Mesendoderm (in vitro differentiated cells): ENCODE measurements at regions not wholly inside any gene's neighbourhood (a gene's known extent, or its start where the extent isn't known, plus 50 kb on each side); places are given as distances from the start of the nearest gene placed in this dataset.

ENCODE experiments used
- DNase-seq: peaks from one replicate; pipeline ENCODE4 v3.0.0; 2013
- H2AK5ac ChIP-seq: 2 replicates; pipeline ENCODE4 v1.6.1; 2013; ENCODE audit warnings: low read length, inconsistent platforms
- H2BK120ac ChIP-seq: 2 replicates; pipeline ENCODE4 v1.6.1; 2013; ENCODE audit warnings: low read depth, mild to moderate bottlenecking, low read length, moderate library complexity, mixed read lengths
- H2BK15ac ChIP-seq: replicated peaks from 2 replicates; pipeline ENCODE4 v1.6.1; 2013; ENCODE audit warnings: low read depth, mild to moderate bottlenecking, moderate library complexity
- H2BK5ac ChIP-seq: 2 replicates; pipeline ENCODE4 v1.6.1; 2013; ENCODE audit warnings: low read length, inconsistent platforms
- H3K18ac ChIP-seq: 2 replicates; pipeline ENCODE4 v1.6.1; 2013; ENCODE audit warnings: mild to moderate bottlenecking, low read length, mixed read lengths
- H3K23ac ChIP-seq: one replicate; pipeline ENCODE4 v1.6.1; 2013; ENCODE audit warnings: low read length
- H3K27ac ChIP-seq: 2 replicates; pipeline ENCODE4 v1.5.1; 2013; ENCODE audit warnings: low read depth, mild to moderate bottlenecking, inconsistent platforms, low read length, moderate library complexity
- H3K27me3 ChIP-seq: 2 replicates; pipeline ENCODE4 v1.6.1; 2013; ENCODE audit warnings: low read length, control low read depth, mild to moderate bottlenecking, inconsistent platforms; ENCODE audit not compliant: insufficient read depth, poor library complexity
- H3K36me3 ChIP-seq: 2 replicates; pipeline ENCODE4 v1.6.1; 2013; ENCODE audit warnings: low read length, inconsistent platforms; ENCODE audit not compliant: control insufficient read depth, insufficient read depth
- H3K4ac ChIP-seq: one replicate; pipeline ENCODE4 v1.6.1; 2013; ENCODE audit warnings: low read depth, mild to moderate bottlenecking, low read length, moderate library complexity
- H3K4me1 ChIP-seq: 2 replicates; pipeline ENCODE4 v1.6.1; 2013; ENCODE audit warnings: low read depth, low read length, inconsistent platforms; ENCODE audit not compliant: control insufficient read depth
- H3K4me2 ChIP-seq: 2 replicates; pipeline ENCODE4 v1.6.1; 2013; ENCODE audit warnings: low read length
- H3K4me3 ChIP-seq: 2 replicates; pipeline ENCODE4 v1.5.1; 2013; ENCODE audit warnings: mild to moderate bottlenecking, low read length
- H3K56ac ChIP-seq: one replicate; pipeline ENCODE4 v1.6.1; 2013; ENCODE audit warnings: low read length
- H3K79me1 ChIP-seq: 2 replicates; pipeline ENCODE4 v1.6.1; 2013; ENCODE audit warnings: low read length, inconsistent platforms
- H3K79me2 ChIP-seq: 2 replicates; pipeline ENCODE4 v1.6.1; 2013; ENCODE audit warnings: mild to moderate bottlenecking, low read length; ENCODE audit not compliant: control insufficient read depth, insufficient read depth
- H3K9ac ChIP-seq: 2 replicates; pipeline ENCODE4 v1.6.1; 2013; ENCODE audit warnings: low read length, inconsistent platforms
- H4K5ac ChIP-seq: one replicate; pipeline ENCODE4 v1.6.1; 2013; ENCODE audit warnings: low read length
- H4K8ac ChIP-seq: one replicate; pipeline ENCODE4 v1.6.1; 2013; ENCODE audit warnings: low read depth, mild to moderate bottlenecking, control low read depth, low read length, moderate library complexity
- WGBS: extraction: QIAGEN DNeasy Blood & Tissue Kit; methylation state at CpG from one replicate; pipeline ENCODE4 v1.1.7; 2013; ENCODE audit warnings: low lambda C conversion rate, missing lambda C conversion rate; ENCODE audit not compliant: insufficient coverage; ENCODE audit errors: extremely low coverage; 5-methylcytosine and 5-hydroxymethylcytosine counted together

- no peak overlapping the region for H3K27ac ChIP-seq
- WGBS, result no CpG with 5 or more reads among the region's 2 CpGs
- H3K36me3 ChIP-seq, result no peaks in the 10 kb centered on the region
- no peak overlapping the region for H2BK15ac ChIP-seq
- no peak overlapping the region for H3K4me2 ChIP-seq
- no peak for DNase-seq
- H3K4ac ChIP-seq, result no peak overlapping the region
- no peak overlapping the region for H3K23ac ChIP-seq
- H3K79me1 ChIP-seq, result no peaks in the 10 kb centered on the region
- no peak overlapping the region for H3K4me3 ChIP-seq
- no peaks in the 10 kb centered on the region for H3K4me1 ChIP-seq
- H3K9ac ChIP-seq, result no peak overlapping the region
- H4K8ac ChIP-seq, result no peak overlapping the region
- no peaks in the 10 kb centered on the region for H3K27me3 ChIP-seq
- no peak overlapping the region for H2BK5ac ChIP-seq
- no peak overlapping the region for H2BK120ac ChIP-seq
- no peaks in the 10 kb centered on the region for H3K79me2 ChIP-seq
- no peak overlapping the region for H2AK5ac ChIP-seq
- no peak overlapping the region for H3K56ac ChIP-seq
- no peak overlapping the region for H3K18ac ChIP-seq
- H4K5ac ChIP-seq, result no peak overlapping the region
These were observed 145.7 kb upstream of the LUZP2 start for GRCh38 chr11:24351179-24351578.

- no peak overlapping the region for H4K5ac ChIP-seq
- H3K56ac ChIP-seq, result no peak overlapping the region
- H3K4ac ChIP-seq, result no peak overlapping the region
- H2BK120ac ChIP-seq, result no peak overlapping the region
- no peak overlapping the region for H2BK15ac ChIP-seq
- H3K36me3 ChIP-seq, result no peaks in the 10 kb centered on the region
- H4K8ac ChIP-seq, result no peak overlapping the region
- H3K23ac ChIP-seq, result no peak overlapping the region
- H3K79me1 ChIP-seq, result no peaks in the 10 kb centered on the region
- no peak overlapping the region for H2BK5ac ChIP-seq
- no peaks in the 10 kb centered on the region for H3K27me3 ChIP-seq
- no peak overlapping the region for H3K4me3 ChIP-seq
- H3K79me2 ChIP-seq, result no peaks in the 10 kb centered on the region
- H3K27ac ChIP-seq, result no peak overlapping the region
- H3K4me2 ChIP-seq, result no peak overlapping the region
- H2AK5ac ChIP-seq, result no peak overlapping the region
- H3K9ac ChIP-seq, result no peak overlapping the region
- WGBS, result no CpG with 5 or more reads among the region's 3 CpGs
- no peaks in the 10 kb centered on the region for H3K4me1 ChIP-seq
- DNase-seq, result peak; percentile 5
- H3K18ac ChIP-seq, result no peak overlapping the region
These were observed 140.4 kb upstream of the LUZP2 start for GRCh38 chr11:24356501-24356900.

GRCh38 chr11:24357620-24358410, 139.0 kb upstream of the LUZP2 start:
- no peak overlapping the region for H3K27ac ChIP-seq
- WGBS, result no CpG with 5 or more reads among the region's 8 CpGs

GRCh38 chr11:24372491-24372890, 124.4 kb upstream of the LUZP2 start:
- Histone ChIP-seq H4K8ac (no peak overlapping the region), H3K4ac (no peak overlapping the region), H3K79me2 (no peaks in the 10 kb centered on the region), H3K4me2 (no peak overlapping the region), H3K9ac (no peak overlapping the region), H3K4me3 (no peak overlapping the region), H3K27me3 (no peaks in the 10 kb centered on the region), H2BK15ac (no peak overlapping the region), H2BK120ac (no peak overlapping the region), H3K36me3 (no peaks in the 10 kb centered on the region), H3K18ac (no peak overlapping the region), H2AK5ac (no peak overlapping the region), H3K79me1 (no peaks in the 10 kb centered on the region), H3K23ac (no peak overlapping the region), H2BK5ac (no peak overlapping the region), H3K27ac (no peak overlapping the region), H3K4me1 (no peaks in the 10 kb centered on the region), H4K5ac (no peak overlapping the region), H3K56ac (no peak overlapping the region)
- no CpG with 5 or more reads among the region's 1 CpG for WGBS
- DNase-seq, result no peak

More at GRCh38 chr11:24357620-24358410, 139.0 kb upstream of the LUZP2 start:
- H2BK15ac ChIP-seq, result no peak overlapping the region
- no peak overlapping the region for H3K4ac ChIP-seq
- H3K4me3 ChIP-seq, result no peak overlapping the region
- no peak overlapping the region for H4K8ac ChIP-seq
- H3K23ac ChIP-seq, result no peak overlapping the region
- no peaks in the 10 kb centered on the region for H3K79me2 ChIP-seq
- peak; percentile 51 for DNase-seq
- no peak overlapping the region for H2BK120ac ChIP-seq
- no peaks in the 10 kb centered on the region for H3K27me3 ChIP-seq
- no peaks in the 10 kb centered on the region for H3K36me3 ChIP-seq
- H3K79me1 ChIP-seq, result no peaks in the 10 kb centered on the region
- H2BK5ac ChIP-seq, result no peak overlapping the region
- no peak overlapping the region for H3K4me2 ChIP-seq
- H2AK5ac ChIP-seq, result no peak overlapping the region
- H3K56ac ChIP-seq, result no peak overlapping the region
- no peak overlapping the region for H3K9ac ChIP-seq
- no peaks in the 10 kb centered on the region for H3K4me1 ChIP-seq
- no peak overlapping the region for H3K18ac ChIP-seq
- H4K5ac ChIP-seq, result no peak overlapping the region

- no peak overlapping the region for H3K18ac ChIP-seq
- H3K9ac ChIP-seq, result no peak overlapping the region
- no peak overlapping the region for H2BK15ac ChIP-seq
- H2AK5ac ChIP-seq, result no peak overlapping the region
- no peak overlapping the region for H2BK5ac ChIP-seq
- H3K4me1 ChIP-seq, result no peaks in the 10 kb centered on the region
- no peak overlapping the region for H3K4me3 ChIP-seq
- no peak overlapping the region for H3K4me2 ChIP-seq
- H3K23ac ChIP-seq, result no peak overlapping the region
- WGBS, result no CpG with 5 or more reads among the region's 1 CpG
- no peak overlapping the region for H2BK120ac ChIP-seq
- H3K36me3 ChIP-seq, result no peaks in the 10 kb centered on the region
- no peak for DNase-seq
- H3K4ac ChIP-seq, result no peak overlapping the region
- no peaks in the 10 kb centered on the region for H3K79me1 ChIP-seq
- no peak overlapping the region for H3K27ac ChIP-seq
- H4K8ac ChIP-seq, result no peak overlapping the region
- H3K27me3 ChIP-seq, result no peaks in the 10 kb centered on the region
- no peak overlapping the region for H4K5ac ChIP-seq
- no peaks in the 10 kb centered on the region for H3K79me2 ChIP-seq
- H3K56ac ChIP-seq, result no peak overlapping the region
These were observed 123.3 kb upstream of the LUZP2 start for GRCh38 chr11:24373516-24373915.

GRCh38 chr11:24375351-24375750, 121.5 kb upstream of the LUZP2 start:
- Histone ChIP-seq H2BK15ac (no peak overlapping the region), H2BK120ac (no peak overlapping the region), H3K56ac (no peak overlapping the region), H2BK5ac (no peak overlapping the region), H3K27ac (no peak overlapping the region), H3K4me1 (no peaks in the 10 kb centered on the region), H2AK5ac (no peak overlapping the region), H4K8ac (no peak overlapping the region), H3K79me1 (no peaks in the 10 kb centered on the region), H3K36me3 (no peaks in the 10 kb centered on the region), H4K5ac (no peak overlapping the region), H3K23ac (no peak overlapping the region), H3K4me3 (no peak overlapping the region), H3K18ac (no peak overlapping the region), H3K79me2 (no peaks in the 10 kb centered on the region), H3K9ac (no peak overlapping the region), H3K27me3 (no peaks in the 10 kb centered on the region), H3K4me2 (no peak overlapping the region), H3K4ac (no peak overlapping the region)
- WGBS, result no CpG with 5 or more reads among the region's 1 CpG
- no peak for DNase-seq
